AG04449 (cell line): ENCODE measurements at regions not wholly inside any gene's neighbourhood (a gene's known extent, or its start where the extent isn't known, plus 50 kb on each side); places are given as distances from the start of the nearest gene placed in this dataset.

ENCODE experiments used
- CTCF ChIA-PET: fragments of 350-600 bp; formaldehyde crosslinking; extraction: SDS; loops from one replicate; lab custom pipeline; 2021; ENCODE audit warnings: antibody characterized with exemption; lab: Yijun Ruan, JAX
- POLR2A ChIA-PET: fragments of 400-600, 350-600 bp; formaldehyde crosslinking; extraction: SDS; loops from one replicate; lab custom pipeline; 2020; ENCODE audit warnings: antibody characterized with exemption, inconsistent platforms; lab: Yijun Ruan, JAX
- DNase-seq: peaks from one replicate; pipeline ENCODE4 v3.0.0-alpha.2; 2010; ENCODE audit warnings: low read depth, low spot score
- H3K4me3 ChIP-seq: 2 replicates; pipeline ENCODE4 v1.5.1; 2011; ENCODE audit warnings: low read depth, mild to moderate bottlenecking, control low read depth, low read length
- CTCF ChIP-seq: IDR thresholded peaks from one replicate; pipeline ENCODE4 v1.5.1; 2011; ENCODE audit warnings: mild to moderate bottlenecking, moderate library complexity, low read length, control low read depth, inconsistent platforms; ENCODE audit not compliant: insufficient read depth; ENCODE audit errors: missing control alignments

GRCh38 chr13:54682184-54682583, 1653.6 kb downstream of the OLFM4 start:
- no peak overlapping the region for H3K4me3 ChIP-seq
- POLR2A ChIA-PET = no interaction called here

GRCh38 chr13:54687173-54687572, 1658.6 kb downstream of the OLFM4 start:
- no peak for TF ChIP-seq CTCF
- DNase-seq = no peak
- ChIA-PET POLR2A (no interaction called here), CTCF (no interaction called here)
- H3K4me3 ChIP-seq = no peak overlapping the region

More at GRCh38 chr13:54682184-54682583, 1653.6 kb downstream of the OLFM4 start:
- CTCF ChIA-PET = no interaction called here
- TF ChIP-seq CTCF = no peak
- DNase-seq = no peak

DNA sequence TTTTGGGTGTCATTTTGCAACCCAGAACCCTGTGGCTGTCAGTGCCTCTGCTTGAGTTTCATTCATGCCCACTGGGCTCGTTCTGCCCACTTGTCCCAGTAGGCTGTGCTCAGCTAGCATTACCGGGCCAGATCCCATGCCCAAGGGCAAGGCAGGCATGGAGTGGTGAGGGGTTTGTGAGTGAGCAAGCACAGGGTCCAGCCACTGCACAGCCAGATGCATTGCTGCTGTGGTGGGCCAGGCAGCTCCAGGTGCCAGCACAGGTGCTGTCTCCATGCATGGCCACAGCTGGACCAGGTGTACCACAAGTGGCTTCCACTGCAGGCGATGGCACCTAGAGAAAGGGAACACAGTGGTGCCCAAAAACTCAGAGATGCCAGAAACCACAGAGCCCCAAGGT, 1671.2 kb downstream of the OLFM4 start:
- no peak for DNase-seq
- POLR2A ChIA-PET = no interaction called here

DNA sequence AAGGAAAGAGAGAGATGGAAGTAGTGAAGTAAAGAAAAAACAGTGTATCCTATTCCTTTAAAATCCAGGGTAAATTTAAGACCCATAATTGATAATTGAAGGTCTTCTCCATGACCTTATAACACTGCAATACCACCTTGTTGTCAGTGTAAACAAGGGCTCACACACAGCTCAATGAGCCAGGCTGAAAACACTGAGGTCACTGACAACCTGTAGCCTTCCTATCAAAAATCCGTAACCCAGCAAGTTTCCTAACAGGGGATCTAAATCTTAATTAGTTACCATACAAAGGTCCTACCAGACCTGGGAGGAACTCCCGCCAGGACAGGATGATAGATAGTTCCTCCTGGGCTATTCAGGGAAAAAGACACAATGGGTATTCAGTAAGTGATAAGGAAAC, 1677.1 kb downstream of the OLFM4 start:
- POLR2A ChIA-PET = no interaction called here
- DNase-seq = no peak
- CTCF ChIA-PET = no interaction called here

More for the DNA sequence above, 1671.2 kb downstream of the OLFM4 start:
- CTCF ChIA-PET = no interaction called here
- H3K4me3 ChIP-seq = no peak overlapping the region
- no peak for TF ChIP-seq CTCF

DNA sequence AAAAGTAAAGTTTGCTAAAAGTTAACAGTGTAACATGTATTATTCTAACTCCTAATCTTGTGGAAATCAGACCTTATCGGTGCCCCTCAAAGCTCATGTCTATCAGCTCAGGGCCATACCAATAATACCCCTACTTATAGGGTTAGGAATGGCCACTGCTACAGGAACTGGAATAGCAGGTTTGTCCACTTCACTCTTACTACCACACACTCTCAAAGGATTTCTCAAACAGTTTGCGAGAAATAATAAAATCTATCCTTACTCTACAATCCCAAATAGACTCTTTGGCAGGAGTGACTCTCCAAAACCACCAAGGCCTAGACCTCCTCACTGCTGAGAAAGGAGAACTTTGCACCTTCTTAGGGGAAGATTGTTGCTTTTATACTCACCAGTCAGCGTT, 1677.7 kb downstream of the OLFM4 start:
- CTCF ChIA-PET = no interaction called here
- POLR2A ChIA-PET = no interaction called here
- TF ChIP-seq CTCF = no peak
- DNase-seq = no peak
- H3K4me3 ChIP-seq = no peak overlapping the region

More for the DNA sequence above, 1677.1 kb downstream of the OLFM4 start:
- no peak overlapping the region for H3K4me3 ChIP-seq
- TF ChIP-seq CTCF = no peak

DNA sequence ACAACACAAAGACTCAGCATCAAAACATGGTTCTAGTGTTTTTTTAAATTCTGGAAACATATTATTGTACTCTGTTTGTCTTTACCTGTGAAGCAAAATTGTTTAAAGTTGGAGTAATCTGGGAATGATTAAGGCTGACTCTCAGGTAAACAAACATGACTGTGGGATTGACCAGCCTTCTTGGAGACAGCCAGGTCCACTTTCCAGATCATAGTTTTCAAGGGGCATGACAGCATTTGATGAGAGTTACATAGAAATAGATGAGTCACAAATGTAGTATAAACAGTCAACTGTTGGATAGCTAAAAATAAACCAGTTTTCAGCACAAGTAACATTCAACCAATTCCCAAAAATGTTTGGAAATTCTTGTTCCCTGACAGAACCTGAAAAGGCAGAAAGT, 1680.9 kb downstream of the OLFM4 start:
- no peak for DNase-seq
- POLR2A ChIA-PET = no interaction called here
- TF ChIP-seq CTCF = no peak

More for the DNA sequence above, 1680.9 kb downstream of the OLFM4 start:
- CTCF ChIA-PET = no interaction called here
- no peak overlapping the region for H3K4me3 ChIP-seq
